NCI-H2081 treated with DMSO at 0.1 percent for 48 hours (cell line): ENCODE measurements at regions not wholly inside any gene's neighbourhood (a gene's known extent, or its start where the extent isn't known, plus 50 kb on each side); places are given as distances from the start of the nearest gene placed in this dataset.

Source experiments
- DNase-seq: peaks from one replicate; lab custom pipeline; 2025; lab: John Stamatoyannopoulos, UW

GRCh38 chr16:35295856-35296255, 1836.4 kb downstream of the TP53TG3F start:
- DNase-seq: no peak

- no peak for DNase-seq
These were observed 1837.7 kb downstream of the TP53TG3F start for GRCh38 chr16:35296962-35297653.

- no peak for DNase-seq
These were observed 1839.2 kb downstream of the TP53TG3F start for GRCh38 chr16:35298460-35299243.

- no peak for DNase-seq
These were observed 1843.4 kb downstream of the TP53TG3F start for GRCh38 chr16:35302859-35303258.

GRCh38 chr16:35305476-35305875, 1846.1 kb downstream of the TP53TG3F start:
- DNase-seq: no peak

- no peak for DNase-seq
These were observed 1847.5 kb downstream of the TP53TG3F start for GRCh38 chr16:35306915-35307314.

GRCh38 chr16:35308674-35309073, 1849.3 kb downstream of the TP53TG3F start:
- DNase-seq: no peak

- DNase-seq: no peak
These were observed 1851.6 kb downstream of the TP53TG3F start for GRCh38 chr16:35310999-35311398.

- no peak for DNase-seq
These were observed 1852.1 kb downstream of the TP53TG3F start for GRCh38 chr16:35311475-35311874.

- no peak for DNase-seq
These were observed 1854.9 kb downstream of the TP53TG3F start for GRCh38 chr16:35314298-35314697.

GRCh38 chr16:35319536-35320192, 1860.3 kb downstream of the TP53TG3F start:
- DNase-seq: no peak

- no peak for DNase-seq
These were observed 1866.5 kb downstream of the TP53TG3F start for GRCh38 chr16:35325936-35326335.

- DNase-seq: no peak
These were observed 1879.9 kb downstream of the TP53TG3F start for GRCh38 chr16:35339337-35339736.

- no peak for DNase-seq
These were observed 1882.6 kb downstream of the TP53TG3F start for GRCh38 chr16:35342012-35342411.

- DNase-seq: no peak
These were observed 1884.8 kb downstream of the TP53TG3F start for GRCh38 chr16:35344012-35344762.

GRCh38 chr16:35352431-35352830, 1893.0 kb downstream of the TP53TG3F start:
- DNase-seq: no peak

GRCh38 chr16:35363510-35363909, 1904.1 kb downstream of the TP53TG3F start:
- DNase-seq: no peak

- DNase-seq: no peak
These were observed 1904.9 kb downstream of the TP53TG3F start for GRCh38 chr16:35364263-35364662.

- DNase-seq: no peak
These were observed 1906.3 kb downstream of the TP53TG3F start for GRCh38 chr16:35365675-35366074.

- DNase-seq: no peak
These were observed 1911.2 kb downstream of the TP53TG3F start for GRCh38 chr16:35370617-35371016.

GRCh38 chr16:35377142-35377541, 1917.7 kb downstream of the TP53TG3F start:
- DNase-seq: no peak

GRCh38 chr16:35386619-35387018, 1927.2 kb downstream of the TP53TG3F start:
- DNase-seq: no peak
